ENCODE measurements at regions not wholly inside any gene's neighbourhood (a gene's known extent, or its start where the extent isn't known, plus 50 kb on each side); places are given as distances from the start of the nearest gene placed in this dataset.
A peak's percentile ranks its signal among the peaks of the same experiment; 100 is the strongest.

- Histone ChIP-seq H2AFZ (replicated peaks) (no peak overlapping the region), H3K4me3 (no peak overlapping the region), H3K27ac (no peak overlapping the region), H3K79me2 (ENCODE audit: low read depth) (no peaks in the 10 kb centered on the region), H3K4me2 (no peak overlapping the region), H3K27me3 (no peaks in the 10 kb centered on the region), H3K4me1 (no peaks in the 10 kb centered on the region), H3F3A (ENCODE audit: low read depth) (no peaks in the 10 kb centered on the region), H3K9ac (no peak overlapping the region), H3K36me3 (no peaks in the 10 kb centered on the region), H4K20me1 (ENCODE audit: low read depth) (no peaks in the 10 kb centered on the region), H3K9me3 (ENCODE audit: low read depth) (no peaks in the 10 kb centered on the region)
- Mint-ChIP-seq H3K4me3 (no peak overlapping the region), H3K27ac (no peak overlapping the region), H3K36me3 (no peaks in the 10 kb centered on the region), H3K27me3 (ENCODE audit: insufficient read depth, low read depth) (no peaks in the 10 kb centered on the region), H3K4me1 (peaks cover 4% of the 10 kb centered on the region), H3K9me3 (no peaks in the 10 kb centered on the region)
- TF ChIP-seq EZH2phosphoT487 (IDR thresholded peaks at IDR 0.05) (no peak), CTCF (IDR thresholded peaks at IDR 0.05) (no peak), EZH2 (IDR thresholded peaks at IDR 0.05) (no peak)
- no peak for DNase-seq (ENCODE audit: low spot score)
Measured at GRCh38 chr1:82263396-82263795, 462.7 kb downstream of the ADGRL2 start.

GRCh38 chr1:82260666-82261065, 459.9 kb downstream of the ADGRL2 start:
- no peaks in the 10 kb centered on the region for H3K27me3 Mint-ChIP-seq (ENCODE audit: insufficient read depth, low read depth)
- Histone ChIP-seq H3K9ac (no peak overlapping the region), H3K4me3 (no peak overlapping the region), H3K79me2 (ENCODE audit: low read depth) (no peaks in the 10 kb centered on the region), H3K36me3 (no peaks in the 10 kb centered on the region), H3K9me3 (ENCODE audit: low read depth) (no peaks in the 10 kb centered on the region), H4K20me1 (ENCODE audit: low read depth) (no peaks in the 10 kb centered on the region), H3K27ac (no peak overlapping the region), H2AFZ (replicated peaks) (peak overlapping the region; percentile 80), H3K4me1 (no peaks in the 10 kb centered on the region), H3K4me2 (no peak overlapping the region), H3F3A (ENCODE audit: low read depth) (no peaks in the 10 kb centered on the region), H3K27me3 (no peaks in the 10 kb centered on the region)
- H3K27ac Mint-ChIP-seq: no peak overlapping the region
- no peaks in the 10 kb centered on the region for H3K9me3 Mint-ChIP-seq
- TF ChIP-seq CTCF (IDR thresholded peaks at IDR 0.05) (no peak), EZH2phosphoT487 (IDR thresholded peaks at IDR 0.05) (no peak)
- no peaks in the 10 kb centered on the region for H3K36me3 Mint-ChIP-seq
- no peak for DNase-seq (ENCODE audit: low spot score)
- H3K4me1 Mint-ChIP-seq: peaks cover 4% of the 10 kb centered on the region
- H3K4me3 Mint-ChIP-seq: no peak overlapping the region

- no peak overlapping the region for H3K9ac ChIP-seq
- TF ChIP-seq CTCF (IDR thresholded peaks at IDR 0.05) (no peak), EZH2phosphoT487 (IDR thresholded peaks at IDR 0.05) (no peak), EZH2 (IDR thresholded peaks at IDR 0.05) (no peak)
- Mint-ChIP-seq H3K27ac (no peak overlapping the region), H3K4me3 (no peak overlapping the region), H3K4me1 (peaks cover 4% of the 10 kb centered on the region), H3K27me3 (ENCODE audit: insufficient read depth, low read depth) (no peaks in the 10 kb centered on the region), H3K9me3 (no peaks in the 10 kb centered on the region), H3K36me3 (no peaks in the 10 kb centered on the region)
- H3K4me1 ChIP-seq: no peaks in the 10 kb centered on the region
- no peak overlapping the region for H2AFZ ChIP-seq (replicated peaks)
- no peaks in the 10 kb centered on the region for H3K9me3 ChIP-seq (ENCODE audit: low read depth)
- H3K4me3 ChIP-seq: no peak overlapping the region
- no peak overlapping the region for H3K27ac ChIP-seq
- no peaks in the 10 kb centered on the region for H3K27me3 ChIP-seq
- no peaks in the 10 kb centered on the region for H4K20me1 ChIP-seq (ENCODE audit: low read depth)
- no peaks in the 10 kb centered on the region for H3K79me2 ChIP-seq (ENCODE audit: low read depth)
- H3F3A ChIP-seq (ENCODE audit: low read depth): no peaks in the 10 kb centered on the region
- H3K36me3 ChIP-seq: no peaks in the 10 kb centered on the region
- DNase-seq (ENCODE audit: low spot score): no peak
- no peak overlapping the region for H3K4me2 ChIP-seq
Measured at GRCh38 chr1:82260051-82260450, 459.3 kb downstream of the ADGRL2 start.

GRCh38 chr1:82258887-82259286, 458.2 kb downstream of the ADGRL2 start:
- Mint-ChIP-seq H3K4me3 (no peak overlapping the region), H3K27me3 (ENCODE audit: insufficient read depth, low read depth) (no peaks in the 10 kb centered on the region), H3K9me3 (no peaks in the 10 kb centered on the region), H3K36me3 (no peaks in the 10 kb centered on the region), H3K27ac (no peak overlapping the region), H3K4me1 (peaks cover 4% of the 10 kb centered on the region)
- Histone ChIP-seq H4K20me1 (ENCODE audit: low read depth) (no peaks in the 10 kb centered on the region), H3K36me3 (no peaks in the 10 kb centered on the region), H3K27ac (no peak overlapping the region), H3K4me1 (no peaks in the 10 kb centered on the region), H3F3A (ENCODE audit: low read depth) (no peaks in the 10 kb centered on the region), H3K79me2 (ENCODE audit: low read depth) (no peaks in the 10 kb centered on the region), H3K27me3 (no peaks in the 10 kb centered on the region), H3K4me2 (no peak overlapping the region), H3K4me3 (no peak overlapping the region), H3K9ac (no peak overlapping the region), H2AFZ (replicated peaks) (no peak overlapping the region), H3K9me3 (ENCODE audit: low read depth) (no peaks in the 10 kb centered on the region)
- no peak for DNase-seq (ENCODE audit: low spot score)
- TF ChIP-seq CTCF (IDR thresholded peaks at IDR 0.05): no peak
- no peak for TF ChIP-seq EZH2phosphoT487 (IDR thresholded peaks at IDR 0.05)
- TF ChIP-seq EZH2 (IDR thresholded peaks at IDR 0.05): no peak
